Epithelial cell of proximal tubule (primary cell): ENCODE measurements at regions not wholly inside any gene's neighbourhood (a gene's known extent, or its start where the extent isn't known, plus 50 kb on each side); places are given as distances from the start of the nearest gene placed in this dataset.
A peak's percentile ranks its signal among the peaks of the same experiment; 100 is the strongest.

Source experiments
- DNase-seq: peaks from one replicate; pipeline ENCODE4 v3.0.0-alpha.2; 2011; ENCODE audit warnings: low read depth
- H3K4me3 ChIP-seq: 2 replicates; pipeline ENCODE4 v1.5.1; 2011; ENCODE audit warnings: low read depth, mild to moderate bottlenecking, low read length
- CTCF ChIP-seq: conservative IDR thresholded peaks from 2 replicates; pipeline ENCODE4 v1.5.1; 2012; ENCODE audit warnings: low read depth, mild to moderate bottlenecking, low read length

GRCh38 chr3:168469436-168469835, 373.7 kb upstream of the GOLIM4 start:
- DNase-seq = no peak
- no peak for TF ChIP-seq CTCF
- H3K4me3 ChIP-seq = no peak overlapping the region

- DNase-seq = no peak
- peak; percentile 51 for TF ChIP-seq CTCF
- no peak overlapping the region for H3K4me3 ChIP-seq
Observed at GRCh38 chr3:168467115-168467714, 371.5 kb upstream of the GOLIM4 start.

GRCh38 chr3:168461793-168462192, 366.1 kb upstream of the GOLIM4 start:
- no peak for TF ChIP-seq CTCF
- DNase-seq = no peak
- no peak overlapping the region for H3K4me3 ChIP-seq

- H3K4me3 ChIP-seq = no peak overlapping the region
- no peak for TF ChIP-seq CTCF
- DNase-seq = no peak
Observed at GRCh38 chr3:168459226-168459784, 363.6 kb upstream of the GOLIM4 start.

GRCh38 chr3:168457954-168458539, 362.3 kb upstream of the GOLIM4 start:
- TF ChIP-seq CTCF = no peak
- H3K4me3 ChIP-seq = no peak overlapping the region
- DNase-seq = no peak

- H3K4me3 ChIP-seq = no peak overlapping the region
- DNase-seq = no peak
- no peak for TF ChIP-seq CTCF
Observed at GRCh38 chr3:168455814-168456213, 360.1 kb upstream of the GOLIM4 start.

- TF ChIP-seq CTCF = no peak
- no peak for DNase-seq
- no peak overlapping the region for H3K4me3 ChIP-seq
Observed at GRCh38 chr3:168453623-168454022, 357.9 kb upstream of the GOLIM4 start.
